Left kidney (tissue), 1 donor: ENCODE measurements at regions not wholly inside any gene's neighbourhood (a gene's known extent, or its start where the extent isn't known, plus 50 kb on each side); places are given as distances from the start of the nearest gene placed in this dataset.

Source experiments
- DNase-seq: peaks from one replicate; pipeline ENCODE4 v3.0.0-alpha.2; 2013

- peak; percentile 54 for DNase-seq
Observed at GRCh38 chr12:100675432-100675831, 101.9 kb downstream of the GAS2L3 start.

- no peak for DNase-seq
Observed at GRCh38 chr12:100681074-100681473, 107.6 kb downstream of the GAS2L3 start.

DNA sequence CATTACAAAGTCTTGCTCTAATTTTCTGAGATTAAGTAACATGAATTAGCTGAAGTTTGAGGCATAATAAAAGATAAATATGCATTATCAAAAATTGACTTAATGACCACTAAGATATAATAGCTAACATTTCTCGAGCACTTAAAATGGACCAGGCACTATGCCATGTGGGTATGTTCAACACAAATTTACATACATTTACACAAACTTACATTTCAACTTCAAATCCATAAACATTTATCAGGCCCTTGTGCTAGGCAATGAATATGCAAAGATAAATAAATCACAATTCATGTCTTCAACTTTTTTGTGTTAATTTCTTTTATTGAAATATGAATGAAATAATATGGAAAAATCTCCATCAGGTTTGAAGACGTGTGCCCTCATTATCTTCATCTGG lies 108.7 kb downstream of the GAS2L3 start:
- DNase-seq = no peak

GRCh38 chr12:100687686-100688085 lies 106.9 kb upstream of the ANO4 start:
- DNase-seq = no peak

GRCh38 chr12:100688451-100688864 lies 106.1 kb upstream of the ANO4 start:
- DNase-seq = no peak

DNA sequence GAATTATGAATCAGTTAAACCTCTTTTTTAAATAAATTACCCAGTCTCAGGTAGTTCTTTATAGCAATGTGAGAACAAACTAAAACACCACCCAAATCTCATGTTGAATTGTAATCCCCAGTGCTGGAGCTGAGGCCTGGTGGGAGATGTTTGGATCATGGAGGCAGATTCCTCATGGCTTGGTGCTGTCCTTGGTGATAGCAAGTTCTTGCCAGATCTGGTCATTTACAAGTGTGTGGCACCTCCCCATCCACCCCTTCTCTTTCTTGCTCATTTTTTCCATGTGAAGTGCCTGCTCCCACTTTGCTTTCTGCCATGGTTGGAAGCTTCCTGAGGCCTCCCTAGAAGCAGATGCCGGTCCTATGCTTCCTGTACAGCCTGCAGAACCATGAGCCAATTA lies 102.1 kb upstream of the ANO4 start:
- DNase-seq = no peak

- no peak for DNase-seq
Observed at GRCh38 chr12:100698518-100698917, 96.1 kb upstream of the ANO4 start.

DNA sequence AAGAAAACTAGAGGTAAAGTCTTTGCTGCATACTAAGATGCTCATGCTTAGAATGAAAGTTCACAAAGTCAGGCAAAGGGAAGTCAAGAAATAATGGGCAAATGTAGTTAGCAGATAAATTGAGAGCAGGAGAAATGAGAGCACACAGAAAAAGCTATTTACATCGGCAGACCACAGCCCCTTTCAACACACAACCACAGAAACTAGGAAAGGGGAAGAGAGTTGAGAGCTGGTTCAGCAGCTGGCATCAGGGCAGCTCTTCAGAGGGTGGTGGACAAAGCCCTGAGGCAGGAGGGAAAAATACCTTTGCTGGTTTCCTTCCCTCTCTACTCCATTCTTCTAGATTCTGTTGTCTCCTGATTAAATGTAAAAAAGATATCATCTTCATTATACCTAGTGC lies 95.4 kb upstream of the ANO4 start:
- DNase-seq = no peak

- DNase-seq = no peak
Observed at GRCh38 chr12:100703337-100703736, 91.2 kb upstream of the ANO4 start.

DNA sequence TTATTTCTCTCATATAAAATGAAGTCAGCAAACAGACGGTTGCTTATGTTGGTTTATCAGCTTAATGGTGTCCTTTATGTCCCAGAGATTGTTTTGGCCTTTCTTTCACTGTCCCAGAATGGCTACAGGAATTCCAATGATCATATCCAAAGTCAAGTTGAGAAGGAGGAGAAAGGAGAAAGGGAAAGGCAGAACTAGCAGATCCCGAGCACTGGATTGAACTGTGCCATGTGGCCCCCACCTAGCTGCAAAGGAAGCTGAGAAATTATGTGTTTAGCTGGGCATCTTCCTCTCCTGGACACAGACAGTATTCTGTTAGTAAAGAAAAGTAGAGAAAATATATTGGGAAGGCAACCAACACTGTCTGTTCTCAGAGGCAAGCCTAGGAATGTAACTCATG lies 90.7 kb upstream of the ANO4 start:
- DNase-seq = no peak

GRCh38 chr12:100706033-100706432 lies 88.5 kb upstream of the ANO4 start:
- no peak for DNase-seq

- DNase-seq = no peak
Observed at GRCh38 chr12:100708591-100708990, 86.0 kb upstream of the ANO4 start.

GRCh38 chr12:100715976-100716944 lies 78.3 kb upstream of the ANO4 start:
- DNase-seq = no peak

GRCh38 chr12:100716945-100717732 lies 77.4 kb upstream of the ANO4 start:
- DNase-seq = no peak

DNA sequence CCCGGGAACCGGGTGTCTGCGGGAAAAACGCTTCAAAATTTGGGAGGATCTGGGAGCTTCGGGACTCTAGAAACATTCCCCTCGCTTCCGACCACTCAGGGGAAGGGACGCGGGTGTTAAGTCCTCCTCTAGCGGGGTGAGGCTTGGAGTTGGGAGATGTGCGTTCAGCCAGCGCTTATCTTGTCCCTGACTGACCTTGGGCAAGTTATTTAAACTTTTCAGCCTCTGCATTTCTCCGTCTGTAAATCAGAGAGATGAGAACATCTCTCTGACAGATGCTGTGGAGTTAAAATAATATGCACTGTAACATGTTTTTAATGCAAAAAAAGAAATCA lies 76.9 kb upstream of the ANO4 start:
- no peak for DNase-seq

DNA sequence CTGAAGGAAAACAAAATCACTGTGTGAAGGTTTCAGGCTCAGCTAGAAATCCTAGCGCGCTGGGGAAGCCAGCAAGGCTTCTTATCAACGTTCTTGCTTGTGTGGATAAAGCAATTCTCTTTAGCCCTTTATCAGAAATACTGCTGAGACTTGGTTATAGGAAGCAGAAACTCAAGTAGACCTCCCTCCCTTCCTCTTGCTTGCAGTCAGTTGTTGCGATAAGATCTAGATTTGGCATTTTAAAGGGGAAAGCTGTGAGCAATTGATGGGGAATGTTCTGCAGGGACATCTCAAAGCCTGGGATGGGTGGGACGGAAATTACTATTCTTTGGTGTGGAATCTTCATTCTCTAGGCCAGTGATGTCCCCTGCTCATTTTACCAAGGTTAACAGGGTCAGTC lies 76.4 kb upstream of the ANO4 start:
- no peak for DNase-seq

GRCh38 chr12:100720016-100720654 lies 74.4 kb upstream of the ANO4 start:
- no peak for DNase-seq

DNA sequence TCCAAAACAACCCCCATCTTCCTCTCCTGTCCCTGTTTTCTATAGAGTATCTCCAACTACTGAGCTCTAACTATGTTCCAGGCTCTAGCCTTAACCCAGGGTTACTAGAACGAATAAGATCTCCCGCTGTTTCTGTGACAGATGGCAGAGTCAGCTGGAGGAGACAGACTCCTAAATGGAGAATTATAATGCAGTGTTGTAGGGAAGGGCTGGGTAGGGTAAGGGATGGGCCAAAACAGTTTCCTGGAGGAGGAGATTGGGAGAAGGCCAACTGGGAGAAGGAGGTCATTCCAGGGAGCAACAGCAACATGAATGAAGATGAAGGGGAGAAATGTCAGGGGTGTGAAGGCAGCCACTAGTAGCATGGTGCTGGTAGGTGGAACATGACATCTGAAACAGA lies 73.4 kb upstream of the ANO4 start:
- no peak for DNase-seq

DNA sequence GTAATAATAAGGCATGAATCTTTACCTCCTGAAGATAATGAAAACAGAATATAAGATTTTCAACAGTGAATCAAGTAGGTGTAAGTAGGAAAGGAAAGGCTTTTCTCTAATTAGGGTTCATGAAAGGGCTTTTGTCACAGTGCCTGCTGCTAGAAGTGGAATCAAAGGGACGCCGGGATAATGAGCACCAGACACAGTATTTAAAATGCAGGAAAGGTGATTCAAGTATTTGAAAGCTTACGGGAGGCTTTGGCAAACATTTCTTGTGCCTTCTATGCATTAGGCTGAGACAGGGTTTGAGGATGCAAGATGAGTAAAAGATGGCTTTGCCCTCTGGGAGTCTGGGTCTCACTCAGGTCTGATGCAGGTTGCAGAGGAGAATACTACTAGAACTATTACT lies 70.5 kb upstream of the ANO4 start:
- DNase-seq = no peak

DNA sequence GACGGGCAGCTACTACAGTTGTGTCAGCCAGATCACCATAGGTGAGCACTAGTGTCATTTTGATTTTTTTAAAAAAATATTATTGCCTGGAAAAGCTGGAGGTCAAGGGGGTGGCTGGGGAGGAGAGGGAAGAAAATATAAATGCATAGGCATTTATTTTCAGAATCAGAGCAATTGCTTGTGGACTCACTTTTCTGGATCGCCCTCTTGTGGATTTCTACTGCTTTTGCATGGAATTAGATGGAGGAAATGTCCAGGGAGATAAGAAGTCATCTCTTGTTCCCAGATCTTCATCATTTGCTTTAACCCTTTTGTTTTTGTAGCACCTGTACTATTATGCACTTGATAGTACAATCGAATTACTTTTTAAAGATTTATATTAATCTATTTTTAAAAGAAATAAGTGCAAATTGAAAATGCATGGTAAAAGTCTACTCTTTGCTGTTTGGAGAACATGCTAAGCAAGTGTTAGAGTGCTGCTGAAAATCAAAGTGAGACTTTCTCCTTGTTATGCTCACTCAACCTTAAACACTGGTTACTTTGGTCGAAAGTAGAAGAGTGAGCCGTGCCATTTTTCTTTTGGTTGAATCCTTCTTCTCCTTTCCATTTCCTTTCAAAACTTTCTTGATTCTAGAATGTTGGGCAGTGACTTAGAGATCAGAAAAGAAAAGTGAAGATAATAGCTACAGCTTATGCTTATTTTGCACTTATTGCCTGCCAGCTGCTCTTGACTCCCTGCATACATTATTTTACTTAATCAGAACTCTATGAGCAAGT lies 60.6 kb upstream of the ANO4 start:
- no peak for DNase-seq

- DNase-seq = no peak
Observed at GRCh38 chr12:100737168-100737567, 57.4 kb upstream of the ANO4 start.

DNA sequence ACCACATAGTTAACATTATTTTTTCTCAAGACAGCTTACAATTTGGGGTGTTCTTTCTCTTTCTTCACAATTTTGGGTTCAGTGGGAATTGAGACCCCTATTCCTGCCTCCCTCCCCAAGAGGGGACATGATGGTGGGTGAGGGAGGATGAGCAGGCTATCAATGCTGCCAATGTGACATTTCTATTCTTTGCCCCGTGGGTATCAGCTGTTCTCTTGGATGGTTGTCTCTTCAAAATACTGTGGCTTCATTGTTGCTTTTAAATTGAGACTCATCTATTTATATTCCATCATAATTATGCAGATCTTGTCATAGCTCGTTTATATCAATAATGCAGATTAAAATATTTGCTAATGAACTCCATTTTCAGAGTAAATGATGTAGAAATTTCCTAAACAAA lies 56.5 kb upstream of the ANO4 start:
- no peak for DNase-seq
